NOMO-1 treated with dmso at 0.1 percent for 144 hours (cell line): ENCODE measurements at regions not wholly inside any gene's neighbourhood (a gene's known extent, or its start where the extent isn't known, plus 50 kb on each side); places are given as distances from the start of the nearest gene placed in this dataset.
"Not testable (repeated sequence)": the region's sequence is repeated elsewhere in the genome, so short reads cannot be mapped to it uniquely, and the experiment has no call there.

Experiments
- DNase-seq: peaks from one replicate; lab custom pipeline; 2025; ENCODE audit not compliant: unreplicated experiment; lab: John Stamatoyannopoulos, UW

DNA sequence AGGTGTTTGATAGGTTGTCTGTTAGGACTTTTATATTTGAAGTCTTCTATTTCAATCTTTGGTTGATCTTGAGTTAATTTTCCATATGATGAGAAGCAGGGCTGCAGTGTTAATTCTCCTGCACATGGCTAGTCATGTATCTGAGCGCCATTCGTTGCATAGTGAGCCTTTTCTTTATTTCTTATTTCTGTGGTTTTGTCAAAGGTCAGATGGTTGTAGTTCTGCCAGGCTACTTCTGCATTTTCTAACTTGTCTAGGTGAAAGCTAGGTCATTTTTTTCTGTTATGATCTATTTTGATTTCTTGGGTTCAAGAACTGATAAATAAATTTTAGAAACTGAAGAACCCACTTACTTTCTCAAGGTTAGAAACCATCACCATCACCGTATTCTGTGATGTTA, 56.7 kb downstream of the CCDC74A start:
- no peak for DNase-seq

GRCh38 chr2:131584940-131585339, 57.3 kb downstream of the CCDC74A start:
- DNase-seq, result peak; percentile 36

DNA sequence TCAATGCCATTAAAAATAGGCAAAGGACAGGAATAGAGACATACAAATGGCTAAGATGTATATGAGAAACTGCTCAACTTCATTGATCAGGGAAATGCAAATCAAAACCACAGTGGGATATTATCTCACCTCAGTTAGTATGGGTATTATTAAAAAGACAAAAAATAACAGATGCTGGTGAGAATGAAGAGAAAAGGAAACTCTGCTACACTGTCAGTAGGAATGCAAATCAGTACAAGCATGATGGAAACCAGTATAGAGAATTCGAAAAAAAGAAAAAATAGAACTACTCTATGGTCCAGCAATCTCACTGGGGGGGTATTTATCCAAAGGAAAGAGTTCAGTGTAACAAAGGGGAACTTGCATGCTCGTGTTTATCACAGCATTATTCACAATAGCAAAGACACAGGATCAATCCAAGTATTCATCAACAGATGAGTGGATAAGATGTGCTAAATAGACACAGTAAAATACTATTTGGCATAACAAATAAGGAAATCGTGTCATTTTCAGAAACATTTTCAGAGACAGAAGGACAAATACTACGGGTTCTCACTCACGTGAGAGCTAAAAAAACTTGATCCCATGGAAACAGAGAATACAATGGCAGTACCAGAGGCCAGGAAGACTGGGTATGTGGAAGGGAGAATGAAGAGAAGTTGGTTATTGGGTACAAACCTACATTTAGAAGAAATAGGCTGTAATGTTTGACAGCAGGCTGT, 60.6 kb downstream of the CCDC74A start:
- no peak for DNase-seq

DNA sequence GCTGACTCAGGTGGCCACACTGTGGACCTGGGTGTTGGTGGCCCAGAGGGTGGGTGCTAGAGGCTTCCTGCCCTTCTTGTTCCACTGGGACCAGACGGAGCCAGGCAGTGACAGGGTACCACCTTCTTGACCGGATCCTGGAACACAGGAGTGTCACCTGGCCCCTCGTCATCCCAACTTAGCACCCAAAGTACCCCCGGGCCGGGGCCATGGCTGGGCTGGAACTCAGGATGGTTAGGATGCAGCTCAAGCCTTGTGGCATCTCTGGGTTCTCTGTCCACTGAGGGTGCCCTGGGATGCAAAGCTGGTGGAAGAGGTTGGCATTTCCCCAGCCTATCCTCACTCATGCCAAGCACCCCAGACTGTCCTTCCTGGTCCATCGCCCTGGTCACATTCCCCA, 61.4 kb downstream of the CCDC74A start:
- DNase-seq, result not testable (repeated sequence)

- DNase-seq, result no peak
Measured at GRCh38 chr2:131590366-131590765, 62.7 kb downstream of the CCDC74A start.

DNA sequence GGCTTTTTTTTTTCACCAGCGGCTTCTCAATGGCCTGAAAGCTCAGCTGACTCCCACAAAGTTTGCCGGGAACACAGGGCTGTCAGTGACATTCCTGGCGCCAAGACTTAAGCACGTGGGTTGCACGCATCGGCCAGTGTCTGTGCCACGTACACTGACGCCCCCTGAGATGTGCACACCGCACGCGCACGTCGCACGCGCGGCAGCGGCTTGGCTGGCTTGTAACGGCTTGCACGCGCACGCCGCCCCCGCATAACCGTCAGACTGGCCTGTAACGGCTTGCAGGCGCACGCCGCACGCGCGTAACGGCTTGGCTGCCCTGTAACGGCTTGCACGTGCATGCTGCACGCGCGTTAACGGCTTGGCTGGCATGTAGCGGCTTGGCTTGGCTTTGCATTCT, 63.2 kb downstream of the CCDC74A start:
- DNase-seq, result no peak

GRCh38 chr2:131596561-131596960, 68.9 kb downstream of the CCDC74A start:
- DNase-seq, result not testable (repeated sequence)

- DNase-seq, result not testable (repeated sequence)
Measured at GRCh38 chr2:131602444-131602843, 74.8 kb downstream of the CCDC74A start.

DNA sequence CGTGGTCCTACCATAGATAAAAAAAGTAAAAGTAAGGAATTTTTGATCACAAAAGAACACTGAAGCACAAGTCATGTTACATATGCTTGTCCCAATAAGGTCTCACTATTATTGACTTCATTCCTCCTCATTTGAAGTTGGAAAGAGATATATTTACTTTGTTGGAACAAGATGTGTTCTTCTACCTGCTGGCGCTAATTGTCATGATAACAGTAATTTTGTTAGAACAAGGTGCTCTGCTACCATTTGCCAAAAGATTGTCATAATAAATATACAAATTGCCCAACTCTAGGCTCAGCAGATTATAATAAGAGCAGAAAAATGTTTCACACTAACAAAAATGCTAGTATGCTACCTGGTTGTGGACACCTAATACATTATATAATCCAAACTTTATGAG, 77.0 kb downstream of the CCDC74A start:
- not testable (repeated sequence) for DNase-seq

DNA sequence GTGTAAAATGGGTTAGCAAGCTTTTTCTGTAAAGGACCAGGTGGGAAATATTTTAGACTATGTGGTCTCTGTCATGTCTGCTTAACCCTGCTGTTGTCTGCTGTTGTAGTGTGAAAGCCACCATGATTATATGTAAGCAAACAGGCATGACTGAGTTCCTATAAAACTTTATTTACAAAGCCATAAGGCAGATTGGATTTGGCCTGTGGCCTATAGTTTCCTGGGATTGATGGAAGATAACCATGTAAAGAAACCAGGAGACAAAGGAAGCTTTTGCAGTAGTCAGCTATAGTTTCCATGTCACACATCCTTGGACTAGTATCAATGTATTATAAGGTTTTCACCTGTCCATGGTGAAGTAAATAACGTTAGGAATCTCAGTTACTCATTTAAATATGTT, 78.7 kb downstream of the CCDC74A start:
- DNase-seq, result not testable (repeated sequence)

- not testable (repeated sequence) for DNase-seq
Measured at GRCh38 chr2:131607056-131607455, 79.4 kb downstream of the CCDC74A start.

- DNase-seq, result not testable (repeated sequence)
Measured at GRCh38 chr2:131614539-131614938, 86.9 kb downstream of the CCDC74A start.

DNA sequence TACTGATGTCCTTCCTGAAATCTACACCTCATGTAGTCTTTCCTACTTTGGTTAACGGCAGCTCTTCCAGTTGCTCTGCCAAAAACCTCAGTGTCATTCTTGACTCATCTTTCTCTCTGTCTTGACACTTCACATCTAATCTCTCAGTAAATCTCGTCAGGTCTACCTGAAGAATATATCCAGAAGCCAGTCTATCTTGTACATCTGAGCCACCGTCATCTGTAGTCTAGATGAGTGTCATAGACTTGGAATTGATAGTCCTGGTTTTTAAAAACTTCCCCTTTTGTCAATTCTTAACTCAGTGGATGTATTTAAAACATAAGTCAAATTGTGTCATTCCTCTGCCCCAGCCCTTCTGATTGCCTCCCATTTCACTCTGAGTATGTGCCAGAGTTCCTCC, 90.6 kb downstream of the CCDC74A start:
- not testable (repeated sequence) for DNase-seq

- DNase-seq, result peak; percentile 15
Measured at GRCh38 chr2:131622874-131623273, 95.2 kb downstream of the CCDC74A start.

- DNase-seq, result not testable (repeated sequence)
Measured at GRCh38 chr2:131626011-131626410, 98.3 kb downstream of the CCDC74A start.

DNA sequence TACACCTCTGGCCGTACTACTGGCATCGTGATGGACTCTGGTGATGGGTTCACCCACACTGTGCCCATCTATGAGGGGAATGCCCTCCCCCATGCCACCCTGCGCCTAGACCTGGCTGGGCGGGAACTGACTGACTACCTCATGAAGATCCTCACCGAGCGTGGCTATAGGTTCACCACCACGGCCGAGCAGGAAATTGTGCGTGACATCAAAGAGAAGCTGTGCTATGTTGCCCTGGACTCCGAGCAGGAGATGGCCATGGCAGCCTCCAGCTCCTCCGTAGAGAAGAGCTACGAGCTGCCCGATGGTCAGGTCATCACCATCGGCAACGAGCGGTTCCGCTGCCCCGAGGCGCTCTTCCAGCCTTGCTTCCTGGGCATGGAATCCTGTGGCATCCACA, 98.9 kb downstream of the CCDC74A start:
- not testable (repeated sequence) for DNase-seq

- DNase-seq, result not testable (repeated sequence)
Measured at GRCh38 chr2:131627777-131628176, 100.1 kb downstream of the CCDC74A start.

DNA sequence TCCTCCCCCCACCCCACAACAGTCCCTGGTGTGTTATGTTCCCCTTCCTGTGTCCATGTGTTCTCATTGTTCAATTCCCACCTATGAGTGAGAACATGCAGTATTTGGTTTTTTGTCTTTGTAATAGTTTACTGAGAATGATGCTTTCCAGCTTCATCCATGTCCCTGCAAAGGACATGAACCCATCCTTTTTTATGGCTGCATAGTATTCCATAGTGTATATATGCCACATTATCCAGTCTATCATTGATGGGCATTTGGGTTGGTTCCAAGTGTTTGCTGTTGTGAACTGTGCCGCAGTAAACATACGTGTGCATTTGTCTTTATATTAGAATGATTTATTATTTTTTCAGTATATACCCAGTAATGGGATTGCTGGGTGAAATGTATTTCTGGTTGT, 104.0 kb downstream of the CCDC74A start:
- DNase-seq, result not testable (repeated sequence)

GRCh38 chr2:131633405-131633804, 105.7 kb downstream of the CCDC74A start:
- DNase-seq, result not testable (repeated sequence)

- not testable (repeated sequence) for DNase-seq
Measured at GRCh38 chr2:131633827-131634695, 106.4 kb downstream of the CCDC74A start.

GRCh38 chr2:131635611-131636010, 107.9 kb downstream of the CCDC74A start:
- no peak for DNase-seq

- DNase-seq, result not testable (repeated sequence)
Measured at GRCh38 chr2:131636704-131637308, 109.1 kb downstream of the CCDC74A start.
